ENCODE measurements at regions not wholly inside any gene's neighbourhood (a gene's known extent, or its start where the extent isn't known, plus 50 kb on each side); places are given as distances from the start of the nearest gene placed in this dataset.

GRCh38 chr15:97461226-97461625 lies 499.3 kb upstream of the ARRDC4 start:
- TF ChIP-seq, protein P1, sequence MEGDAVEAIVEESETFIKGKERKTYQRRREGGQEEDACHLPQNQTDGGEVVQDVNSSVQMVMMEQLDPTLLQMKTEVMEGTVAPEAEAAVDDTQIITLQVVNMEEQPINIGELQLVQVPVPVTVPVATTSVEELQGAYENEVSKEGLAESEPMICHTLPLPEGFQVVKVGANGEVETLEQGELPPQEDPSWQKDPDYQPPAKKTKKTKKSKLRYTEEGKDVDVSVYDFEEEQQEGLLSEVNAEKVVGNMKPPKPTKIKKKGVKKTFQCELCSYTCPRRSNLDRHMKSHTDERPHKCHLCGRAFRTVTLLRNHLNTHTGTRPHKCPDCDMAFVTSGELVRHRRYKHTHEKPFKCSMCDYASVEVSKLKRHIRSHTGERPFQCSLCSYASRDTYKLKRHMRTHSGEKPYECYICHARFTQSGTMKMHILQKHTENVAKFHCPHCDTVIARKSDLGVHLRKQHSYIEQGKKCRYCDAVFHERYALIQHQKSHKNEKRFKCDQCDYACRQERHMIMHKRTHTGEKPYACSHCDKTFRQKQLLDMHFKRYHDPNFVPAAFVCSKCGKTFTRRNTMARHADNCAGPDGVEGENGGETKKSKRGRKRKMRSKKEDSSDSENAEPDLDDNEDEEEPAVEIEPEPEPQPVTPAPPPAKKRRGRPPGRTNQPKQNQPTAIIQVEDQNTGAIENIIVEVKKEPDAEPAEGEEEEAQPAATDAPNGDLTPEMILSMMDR (IDR thresholded peaks at IDR 0.05), result no peak
- TF ChIP-seq POLR2A (IDR thresholded peaks at IDR 0.05), result no peak
- no peak for TF ChIP-seq EP300 (IDR thresholded peaks at IDR 0.05)

All from tibial nerve (tissue), 4 donors.